Fibroblast of lung (primary cell): ENCODE measurements at regions not wholly inside any gene's neighbourhood (a gene's known extent, or its start where the extent isn't known, plus 50 kb on each side); places are given as distances from the start of the nearest gene placed in this dataset.

ENCODE experiments used
- DNase-seq, 2 donors: peaks; one replicate each; pipeline versions ENCODE4 v3.0.0 to v3.0.0-alpha.2; 2010; ENCODE audit warnings: low read depth in 2 of 2
- H2AFZ ChIP-seq: 2 replicates; pipeline ENCODE4 v1.5.1; 2012; ENCODE audit warnings: low read length, control low read depth, inconsistent platforms
- H3K27ac ChIP-seq: 2 replicates; pipeline ENCODE4 v1.5.1; 2011; ENCODE audit warnings: low read length, control low read depth; ENCODE audit not compliant: insufficient read depth
- H3K27me3 ChIP-seq: 2 replicates; pipeline ENCODE4 v1.5.1; 2011; ENCODE audit warnings: mild to moderate bottlenecking, low read length; ENCODE audit not compliant: control insufficient read depth, insufficient read depth
- H3K36me3 ChIP-seq: 2 replicates; pipeline ENCODE4 v1.5.1; 2011; ENCODE audit warnings: low read length; ENCODE audit not compliant: control insufficient read depth, insufficient read depth
- H3K4me1 ChIP-seq: 2 replicates; pipeline ENCODE4 v1.5.1; 2011; ENCODE audit warnings: low read length; ENCODE audit not compliant: control insufficient read depth, insufficient read depth; ENCODE audit errors: extremely low read depth
- H3K4me2 ChIP-seq: 2 replicates; pipeline ENCODE4 v1.5.1; 2011; ENCODE audit warnings: low read length, control low read depth; ENCODE audit not compliant: insufficient read depth; ENCODE audit errors: extremely low read depth
- H3K4me3 ChIP-seq, 4 experiments: fragments of 200-600 bp in 1 of 4; sonication (generic) in 1 of 4; replicated peaks in 1 of 4; 2 replicates each; pipeline ENCODE4 v1.5.1; 2011 to 2016; ENCODE audit warnings: low read length in 4 of 4, low read depth in 3 of 4, mild to moderate bottlenecking in 3 of 4, control low read depth in 2 of 4, inconsistent platforms in 1 of 4, mixed read lengths in 1 of 4; ENCODE audit not compliant: insufficient read depth in 1 of 4; ENCODE audit errors: control extremely low read depth in 1 of 4
- H3K79me2 ChIP-seq: 2 replicates; pipeline ENCODE4 v1.5.1; 2012; ENCODE audit warnings: mild to moderate bottlenecking, low read length, inconsistent platforms; ENCODE audit not compliant: control insufficient read depth, insufficient read depth
- H3K9ac ChIP-seq: 2 replicates; pipeline ENCODE4 v1.5.1; 2011; ENCODE audit warnings: mild to moderate bottlenecking, low read length, control low read depth; ENCODE audit not compliant: insufficient read depth
- H3K9me3 ChIP-seq: 2 replicates; pipeline ENCODE4 v1.5.1; 2012; ENCODE audit warnings: low read depth, low read length; ENCODE audit not compliant: control insufficient read depth, insufficient read depth
- H4K20me1 ChIP-seq: 2 replicates; pipeline ENCODE4 v1.5.1; 2011; ENCODE audit warnings: low read length; ENCODE audit not compliant: control insufficient read depth, insufficient read depth; ENCODE audit errors: extremely low read depth
- EZH2 ChIP-seq: IDR thresholded peaks from 2 replicates; pipeline ENCODE4 v1.5.1; 2012; ENCODE audit warnings: low read length, control low read depth, mild to moderate bottlenecking; ENCODE audit errors: missing control alignments
- TF ChIP-seq, protein P1 (sequence below), 2 donors: IDR thresholded peaks in 1 of 2; conservative IDR thresholded peaks in 1 of 2; 1 replicate in 1 of 2; 2 replicates in 1 of 2; pipeline ENCODE4 v1.5.1; 2011 to 2012; ENCODE audit warnings: low read length in 2 of 2, control low read depth in 1 of 2, inconsistent platforms in 1 of 2, low read depth in 1 of 2, mild to moderate bottlenecking in 1 of 2

GRCh38 chrX:21056622-21057021 is 317.6 kb upstream of the CNKSR2 start:
- Histone ChIP-seq H3K79me2 (no peaks in the 10 kb centered on the region), H3K36me3 (no peaks in the 10 kb centered on the region), H3K4me1 (no peaks in the 10 kb centered on the region), H3K9ac (no peak overlapping the region), H3K4me3 (no peak overlapping the region), H3K27me3 (no peaks in the 10 kb centered on the region), H4K20me1 (no peaks in the 10 kb centered on the region), H3K4me2 (no peak overlapping the region), H3K9me3 (no peaks in the 10 kb centered on the region), H3K27ac (no peak overlapping the region), H2AFZ (no peak overlapping the region)
- TF ChIP-seq EZH2 = no peak
- TF ChIP-seq, protein P1, sequence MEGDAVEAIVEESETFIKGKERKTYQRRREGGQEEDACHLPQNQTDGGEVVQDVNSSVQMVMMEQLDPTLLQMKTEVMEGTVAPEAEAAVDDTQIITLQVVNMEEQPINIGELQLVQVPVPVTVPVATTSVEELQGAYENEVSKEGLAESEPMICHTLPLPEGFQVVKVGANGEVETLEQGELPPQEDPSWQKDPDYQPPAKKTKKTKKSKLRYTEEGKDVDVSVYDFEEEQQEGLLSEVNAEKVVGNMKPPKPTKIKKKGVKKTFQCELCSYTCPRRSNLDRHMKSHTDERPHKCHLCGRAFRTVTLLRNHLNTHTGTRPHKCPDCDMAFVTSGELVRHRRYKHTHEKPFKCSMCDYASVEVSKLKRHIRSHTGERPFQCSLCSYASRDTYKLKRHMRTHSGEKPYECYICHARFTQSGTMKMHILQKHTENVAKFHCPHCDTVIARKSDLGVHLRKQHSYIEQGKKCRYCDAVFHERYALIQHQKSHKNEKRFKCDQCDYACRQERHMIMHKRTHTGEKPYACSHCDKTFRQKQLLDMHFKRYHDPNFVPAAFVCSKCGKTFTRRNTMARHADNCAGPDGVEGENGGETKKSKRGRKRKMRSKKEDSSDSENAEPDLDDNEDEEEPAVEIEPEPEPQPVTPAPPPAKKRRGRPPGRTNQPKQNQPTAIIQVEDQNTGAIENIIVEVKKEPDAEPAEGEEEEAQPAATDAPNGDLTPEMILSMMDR (conservative IDR thresholded peaks at IDR 0.05 in 1 of 2, IDR thresholded peaks at IDR 0.05 in 1 of 2; ENCODE audit: low read depth in 1 of 2, low read length in 2 of 2) = no peak
- peak; percentile 0 to 4 for DNase-seq

GRCh38 chrX:21047034-21047455 is 327.2 kb upstream of the CNKSR2 start:
- no peak overlapping the region for H3K27ac ChIP-seq
- no peak for TF ChIP-seq EZH2
- TF ChIP-seq, protein P1 (conservative IDR thresholded peaks at IDR 0.05 in 1 of 2, IDR thresholded peaks at IDR 0.05 in 1 of 2; ENCODE audit: low read depth in 1 of 2, low read length in 2 of 2) = no peak

DNA sequence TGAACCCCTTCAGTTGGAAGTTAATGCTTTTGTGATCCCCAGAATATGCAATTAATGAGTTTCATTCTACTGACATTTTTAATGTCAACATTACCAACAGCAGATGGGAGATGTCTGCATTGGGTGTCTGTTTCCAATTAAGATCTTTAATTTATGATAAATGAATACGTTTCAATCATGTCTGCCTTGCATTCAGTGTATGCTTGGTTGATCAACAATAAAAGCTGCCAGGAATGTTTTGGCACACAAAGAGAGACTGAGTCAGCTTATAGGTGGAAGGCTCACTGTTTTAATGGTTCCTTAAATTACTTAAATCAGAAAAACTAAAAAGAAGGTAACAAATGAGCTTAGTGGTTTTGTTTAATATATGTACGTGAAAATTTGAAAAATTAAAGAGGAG is 359.9 kb upstream of the CNKSR2 start:
- TF ChIP-seq, protein P1 (conservative IDR thresholded peaks at IDR 0.05 in 1 of 2, IDR thresholded peaks at IDR 0.05 in 1 of 2; ENCODE audit: low read depth in 1 of 2, low read length in 2 of 2) = no peak
- no peak for TF ChIP-seq EZH2
- no peak for DNase-seq
- Histone ChIP-seq H3K27ac (no peak overlapping the region), H2AFZ (no peak overlapping the region), H3K9ac (no peak overlapping the region), H3K9me3 (no peaks in the 10 kb centered on the region), H3K4me3 (no peak overlapping the region), H3K27me3 (no peaks in the 10 kb centered on the region), H3K4me1 (no peaks in the 10 kb centered on the region), H3K4me2 (no peak overlapping the region), H3K79me2 (no peaks in the 10 kb centered on the region), H4K20me1 (no peaks in the 10 kb centered on the region), H3K36me3 (no peaks in the 10 kb centered on the region)

More at GRCh38 chrX:21047034-21047455, 327.2 kb upstream of the CNKSR2 start:
- Histone ChIP-seq H3K79me2 (no peaks in the 10 kb centered on the region), H3K9ac (no peak overlapping the region), H3K4me3 (no peak overlapping the region), H3K4me1 (no peaks in the 10 kb centered on the region), H3K27me3 (no peaks in the 10 kb centered on the region), H2AFZ (no peak overlapping the region), H3K4me2 (no peak overlapping the region), H4K20me1 (no peaks in the 10 kb centered on the region), H3K9me3 (no peaks in the 10 kb centered on the region), H3K36me3 (no peaks in the 10 kb centered on the region)
- no peak for DNase-seq
